ENCODE measurements at regions not wholly inside any gene's neighbourhood (a gene's known extent, or its start where the extent isn't known, plus 50 kb on each side); places are given as distances from the start of the nearest gene placed in this dataset.

DNA sequence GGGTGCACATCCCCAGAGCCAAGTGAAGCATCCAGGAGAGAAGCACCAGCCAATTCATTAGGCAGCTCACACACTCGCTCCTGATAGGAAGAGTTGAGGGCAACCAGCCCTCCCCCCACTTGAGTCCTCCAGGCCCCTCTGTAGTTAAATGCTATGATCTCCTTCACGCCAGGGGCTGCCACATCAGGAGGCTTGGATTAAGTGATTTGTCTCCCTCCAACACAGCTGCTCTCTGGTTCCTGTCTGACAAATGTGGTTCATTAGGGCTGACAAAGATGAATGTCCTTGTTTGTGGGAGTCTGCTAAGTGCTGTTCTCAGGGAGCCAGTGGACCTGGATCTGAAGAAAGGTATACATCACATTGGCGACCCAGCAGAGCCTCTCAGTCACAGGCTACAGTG lies 94.5 kb upstream of the WSCD1 start:
- no peak overlapping the region for H3T11ph ChIP-seq (ENCODE audit: low read length)
- no peak overlapping the region for H2BK12ac ChIP-seq (ENCODE audit: insufficient read length, low read depth, low read length)
- no peaks in the 10 kb centered on the region for H3K79me2 ChIP-seq (ENCODE audit: insufficient read depth, low read length)
- no peak overlapping the region for H2AK5ac ChIP-seq (ENCODE audit: insufficient read length, low read length)
- H3K9ac ChIP-seq (ENCODE audit: extremely low read depth, insufficient read length, low read length) = no peak overlapping the region
- no peak overlapping the region for H2BK20ac ChIP-seq (ENCODE audit: low read depth, low read length, poor library complexity, severe bottlenecking)
- H3K4ac ChIP-seq (ENCODE audit: low read depth, low read length) = no peak overlapping the region
- no peak overlapping the region for H4K91ac ChIP-seq (ENCODE audit: insufficient read length, low read depth, low read length)
- TF ChIP-seq CTCF (conservative IDR thresholded peaks at IDR 0.05) = no peak
- no peak for DNase-seq
- peaks cover 13 to 17% of the 10 kb centered on the region in 2 experiments for H3K9me3 Mint-ChIP-seq
- no peaks in the 10 kb centered on the region for H3K27me3 ChIP-seq (ENCODE audit: insufficient read depth, low read length)
- no peak overlapping the region for H3K4me3 Mint-ChIP-seq
- no peaks in the 10 kb centered on the region for H3K79me1 ChIP-seq (ENCODE audit: insufficient read depth, low read depth, low read length, poor library complexity, severe bottlenecking)
- no peak overlapping the region for H3K27ac ChIP-seq (ENCODE audit: insufficient read length, low read depth, low read length)
- no peaks in the 10 kb centered on the region for H3K23me2 ChIP-seq (ENCODE audit: insufficient read length, low read depth, low read length, poor library complexity, severe bottlenecking)
- peaks cover 5 to 8% of the 10 kb centered on the region in 2 experiments; a peak in 2 of 4 replicates for H3K4me1 Mint-ChIP-seq
- H2AFZ ChIP-seq (ENCODE audit: low read length) = no peak overlapping the region
- no peaks in the 10 kb centered on the region for H4K20me1 ChIP-seq (ENCODE audit: control insufficient read depth, insufficient read depth, insufficient read length)
- no peak overlapping the region for H3K18ac ChIP-seq (ENCODE audit: insufficient read length, low read depth, low read length)
- no peak overlapping the region for H3K27ac Mint-ChIP-seq
- H3K27me3 Mint-ChIP-seq (ENCODE audit: low read depth) = peaks cover 7% of the 10 kb centered on the region
- H3K56ac ChIP-seq (ENCODE audit: insufficient read length, low read depth, low read length) = no peak overlapping the region
- no peak overlapping the region for H4K5ac ChIP-seq (ENCODE audit: insufficient read length, low read depth, low read length)
- no peak overlapping the region; the same call in 1 of the 2 replicates for H2BK15ac ChIP-seq (ENCODE audit: low read depth, low read length)
- peaks cover 0 to 7% (median 5%) of the 10 kb centered on the region in 3 experiments; a peak in 4 of 7 replicates for H3K36me3 Mint-ChIP-seq (ENCODE audit: insufficient read depth in 1 of 3, low read depth in 3 of 3)
- H4K8ac ChIP-seq (replicated peaks; ENCODE audit: insufficient read length, low read depth, low read length) = no peak overlapping the region
- H3K23ac ChIP-seq (ENCODE audit: insufficient read length, low read depth, low read length) = no peak overlapping the region
- no CpG with 5 or more reads among the region's 3 CpGs for WGBS (ENCODE audit: extremely low coverage, insufficient read length, low lambda C conversion rate)
- no peak overlapping the region for H3K4me2 ChIP-seq (ENCODE audit: insufficient read depth, insufficient read length, low read length)
- no peak overlapping the region for H2BK120ac ChIP-seq (ENCODE audit: low read depth, low read length, poor library complexity, severe bottlenecking)
- H3K4me1 ChIP-seq (ENCODE audit: insufficient read depth, low read length) = no peaks in the 10 kb centered on the region
- no peak overlapping the region for H2BK5ac ChIP-seq (ENCODE audit: insufficient read length, low read length)
- H3K9me3 ChIP-seq (ENCODE audit: control insufficient read depth, low read depth, low read length) = peaks cover 10% of the 10 kb centered on the region
- H3K14ac ChIP-seq (ENCODE audit: insufficient read depth, low read length) = no peak overlapping the region; the same call in 1 of the 2 replicates
